ENCODE measurements at regions not wholly inside any gene's neighbourhood (a gene's known extent, or its start where the extent isn't known, plus 50 kb on each side); places are given as distances from the start of the nearest gene placed in this dataset.
A peak's percentile ranks its signal among the peaks of the same experiment; 100 is the strongest.

DNA sequence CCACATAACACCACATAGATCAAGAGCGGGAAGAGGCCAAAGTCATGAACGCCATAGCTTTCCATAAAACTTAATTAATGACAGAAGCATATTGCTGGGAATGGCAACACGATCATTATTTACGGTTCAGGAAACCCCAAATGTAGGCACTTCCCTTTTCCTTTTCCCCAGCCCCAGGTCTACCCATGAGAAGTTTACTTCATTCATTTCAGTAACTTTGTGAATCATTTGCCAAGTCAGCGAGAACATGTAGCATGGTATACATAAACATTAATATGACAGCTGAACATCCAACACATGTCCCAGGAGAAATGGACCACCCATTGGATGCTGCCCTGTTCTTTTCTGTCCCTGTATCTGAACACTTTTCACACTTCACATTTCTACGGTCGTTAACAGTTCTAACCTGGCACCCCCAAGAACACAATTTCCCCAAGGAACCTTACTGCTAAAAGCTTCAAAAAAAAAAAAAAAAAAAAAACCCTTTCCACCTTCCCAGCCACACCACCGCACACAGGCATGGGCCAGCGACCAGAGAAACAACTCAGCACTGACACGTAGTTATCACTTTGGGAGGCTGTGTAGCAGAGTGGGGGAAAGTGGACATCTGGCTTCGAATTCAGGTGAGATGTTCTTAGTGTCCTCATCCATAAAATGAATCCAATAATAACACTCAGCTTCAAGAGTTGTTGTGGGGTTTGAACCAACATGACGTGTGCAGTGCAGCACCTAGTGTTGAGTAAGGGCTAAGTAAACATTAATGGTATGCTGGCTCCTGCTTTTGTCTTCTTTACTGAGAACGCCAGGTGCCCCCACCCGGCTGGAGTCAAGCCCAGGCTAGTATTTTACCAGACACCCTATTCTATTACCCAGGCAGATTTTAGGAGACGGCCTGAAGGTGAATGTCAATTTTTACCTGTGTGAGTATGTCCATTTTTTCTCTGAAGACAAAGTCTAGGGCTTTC is 371.5 kb downstream of the LNPK start (continued):
- TF ChIP-seq, protein P1, sequence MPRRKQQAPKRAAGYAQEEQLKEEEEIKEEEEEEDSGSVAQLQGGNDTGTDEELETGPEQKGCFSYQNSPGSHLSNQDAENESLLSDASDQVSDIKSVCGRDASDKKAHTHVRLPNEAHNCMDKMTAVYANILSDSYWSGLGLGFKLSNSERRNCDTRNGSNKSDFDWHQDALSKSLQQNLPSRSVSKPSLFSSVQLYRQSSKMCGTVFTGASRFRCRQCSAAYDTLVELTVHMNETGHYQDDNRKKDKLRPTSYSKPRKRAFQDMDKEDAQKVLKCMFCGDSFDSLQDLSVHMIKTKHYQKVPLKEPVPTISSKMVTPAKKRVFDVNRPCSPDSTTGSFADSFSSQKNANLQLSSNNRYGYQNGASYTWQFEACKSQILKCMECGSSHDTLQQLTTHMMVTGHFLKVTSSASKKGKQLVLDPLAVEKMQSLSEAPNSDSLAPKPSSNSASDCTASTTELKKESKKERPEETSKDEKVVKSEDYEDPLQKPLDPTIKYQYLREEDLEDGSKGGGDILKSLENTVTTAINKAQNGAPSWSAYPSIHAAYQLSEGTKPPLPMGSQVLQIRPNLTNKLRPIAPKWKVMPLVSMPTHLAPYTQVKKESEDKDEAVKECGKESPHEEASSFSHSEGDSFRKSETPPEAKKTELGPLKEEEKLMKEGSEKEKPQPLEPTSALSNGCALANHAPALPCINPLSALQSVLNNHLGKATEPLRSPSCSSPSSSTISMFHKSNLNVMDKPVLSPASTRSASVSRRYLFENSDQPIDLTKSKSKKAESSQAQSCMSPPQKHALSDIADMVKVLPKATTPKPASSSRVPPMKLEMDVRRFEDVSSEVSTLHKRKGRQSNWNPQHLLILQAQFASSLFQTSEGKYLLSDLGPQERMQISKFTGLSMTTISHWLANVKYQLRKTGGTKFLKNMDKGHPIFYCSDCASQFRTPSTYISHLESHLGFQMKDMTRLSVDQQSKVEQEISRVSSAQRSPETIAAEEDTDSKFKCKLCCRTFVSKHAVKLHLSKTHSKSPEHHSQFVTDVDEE (CRISPR knock-in tag; IDR thresholded peaks at IDR 0.05): no peak
- TF ChIP-seq ZFP30 (CRISPR knock-in tag; IDR thresholded peaks at IDR 0.05): no peak

DNA sequence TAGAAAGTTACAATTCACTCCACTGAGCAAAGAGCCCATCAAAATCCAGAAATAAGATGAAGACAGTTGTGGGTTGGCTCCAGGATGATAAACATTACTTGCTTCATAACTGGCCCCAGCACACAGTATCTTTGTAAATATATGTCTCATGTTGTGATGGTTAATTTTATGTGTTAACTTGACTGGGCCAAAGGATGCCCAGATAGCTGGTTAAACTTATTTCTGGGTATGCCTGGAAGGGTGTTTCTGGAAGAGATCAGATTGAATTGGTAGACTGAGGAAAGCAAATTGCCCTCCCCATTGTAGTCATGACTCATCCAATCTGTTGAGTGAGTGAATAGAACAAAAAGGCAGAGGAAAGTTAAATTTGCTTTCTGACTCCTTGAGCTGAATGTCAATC is 373.8 kb downstream of the LNPK start:
- TF ChIP-seq, protein P2, sequence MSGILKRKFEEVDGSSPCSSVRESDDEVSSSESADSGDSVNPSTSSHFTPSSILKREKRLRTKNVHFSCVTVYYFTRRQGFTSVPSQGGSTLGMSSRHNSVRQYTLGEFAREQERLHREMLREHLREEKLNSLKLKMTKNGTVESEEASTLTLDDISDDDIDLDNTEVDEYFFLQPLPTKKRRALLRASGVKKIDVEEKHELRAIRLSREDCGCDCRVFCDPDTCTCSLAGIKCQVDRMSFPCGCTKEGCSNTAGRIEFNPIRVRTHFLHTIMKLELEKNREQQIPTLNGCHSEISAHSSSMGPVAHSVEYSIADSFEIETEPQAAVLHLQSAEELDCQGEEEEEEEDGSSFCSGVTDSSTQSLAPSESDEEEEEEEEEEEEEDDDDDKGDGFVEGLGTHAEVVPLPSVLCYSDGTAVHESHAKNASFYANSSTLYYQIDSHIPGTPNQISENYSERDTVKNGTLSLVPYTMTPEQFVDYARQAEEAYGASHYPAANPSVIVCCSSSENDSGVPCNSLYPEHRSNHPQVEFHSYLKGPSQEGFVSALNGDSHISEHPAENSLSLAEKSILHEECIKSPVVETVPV (CRISPR knock-in tag; IDR thresholded peaks at IDR 0.05): no peak
- TF ChIP-seq ISL1 (CRISPR knock-in tag; IDR thresholded peaks at IDR 0.05) (no peak), TCF4 (CRISPR knock-in tag; IDR thresholded peaks at IDR 0.05; ENCODE audit: borderline replicate concordance) (no peak), TOX (CRISPR knock-in tag; IDR thresholded peaks at IDR 0.05; ENCODE audit: borderline replicate concordance) (no peak), ZC3H10 (CRISPR knock-in tag; IDR thresholded peaks at IDR 0.05) (no peak), ZFP3 (CRISPR knock-in tag; IDR thresholded peaks at IDR 0.05) (no peak), ZNF70 (CRISPR knock-in tag; IDR thresholded peaks at IDR 0.05) (no peak), PPARA (CRISPR knock-in tag; IDR thresholded peaks at IDR 0.05; ENCODE audit: borderline replicate concordance) (no peak), BACH2 (CRISPR knock-in tag; IDR thresholded peaks at IDR 0.05; ENCODE audit: borderline replicate concordance) (no peak), ARNTL (CRISPR knock-in tag; IDR thresholded peaks at IDR 0.05; ENCODE audit: borderline replicate concordance, low read depth) (no peak), RARB (CRISPR knock-in tag; IDR thresholded peaks at IDR 0.05) (no peak)
- TF ChIP-seq, protein P3, sequence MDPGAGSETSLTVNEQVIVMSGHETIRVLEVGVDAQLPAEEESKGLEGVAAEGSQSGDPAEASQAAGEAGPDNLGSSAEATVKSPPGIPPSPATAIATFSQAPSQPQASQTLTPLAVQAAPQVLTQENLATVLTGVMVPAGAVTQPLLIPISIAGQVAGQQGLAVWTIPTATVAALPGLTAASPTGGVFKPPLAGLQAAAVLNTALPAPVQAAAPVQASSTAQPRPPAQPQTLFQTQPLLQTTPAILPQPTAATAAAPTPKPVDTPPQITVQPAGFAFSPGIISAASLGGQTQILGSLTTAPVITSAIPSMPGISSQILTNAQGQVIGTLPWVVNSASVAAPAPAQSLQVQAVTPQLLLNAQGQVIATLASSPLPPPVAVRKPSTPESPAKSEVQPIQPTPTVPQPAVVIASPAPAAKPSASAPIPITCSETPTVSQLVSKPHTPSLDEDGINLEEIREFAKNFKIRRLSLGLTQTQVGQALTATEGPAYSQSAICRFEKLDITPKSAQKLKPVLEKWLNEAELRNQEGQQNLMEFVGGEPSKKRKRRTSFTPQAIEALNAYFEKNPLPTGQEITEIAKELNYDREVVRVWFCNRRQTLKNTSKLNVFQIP (CRISPR knock-in tag; IDR thresholded peaks at IDR 0.05; ENCODE audit: borderline replicate concordance, low read depth): no peak
- TF ChIP-seq, protein P4, sequence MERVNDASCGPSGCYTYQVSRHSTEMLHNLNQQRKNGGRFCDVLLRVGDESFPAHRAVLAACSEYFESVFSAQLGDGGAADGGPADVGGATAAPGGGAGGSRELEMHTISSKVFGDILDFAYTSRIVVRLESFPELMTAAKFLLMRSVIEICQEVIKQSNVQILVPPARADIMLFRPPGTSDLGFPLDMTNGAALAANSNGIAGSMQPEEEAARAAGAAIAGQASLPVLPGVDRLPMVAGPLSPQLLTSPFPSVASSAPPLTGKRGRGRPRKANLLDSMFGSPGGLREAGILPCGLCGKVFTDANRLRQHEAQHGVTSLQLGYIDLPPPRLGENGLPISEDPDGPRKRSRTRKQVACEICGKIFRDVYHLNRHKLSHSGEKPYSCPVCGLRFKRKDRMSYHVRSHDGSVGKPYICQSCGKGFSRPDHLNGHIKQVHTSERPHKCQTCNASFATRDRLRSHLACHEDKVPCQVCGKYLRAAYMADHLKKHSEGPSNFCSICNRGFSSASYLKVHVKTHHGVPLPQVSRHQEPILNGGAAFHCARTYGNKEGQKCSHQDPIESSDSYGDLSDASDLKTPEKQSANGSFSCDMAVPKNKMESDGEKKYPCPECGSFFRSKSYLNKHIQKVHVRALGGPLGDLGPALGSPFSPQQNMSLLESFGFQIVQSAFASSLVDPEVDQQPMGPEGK (CRISPR knock-in tag; IDR thresholded peaks at IDR 0.05; ENCODE audit: borderline replicate concordance): no peak
- TF ChIP-seq, protein P1 (CRISPR knock-in tag; IDR thresholded peaks at IDR 0.05): no peak

DNA sequence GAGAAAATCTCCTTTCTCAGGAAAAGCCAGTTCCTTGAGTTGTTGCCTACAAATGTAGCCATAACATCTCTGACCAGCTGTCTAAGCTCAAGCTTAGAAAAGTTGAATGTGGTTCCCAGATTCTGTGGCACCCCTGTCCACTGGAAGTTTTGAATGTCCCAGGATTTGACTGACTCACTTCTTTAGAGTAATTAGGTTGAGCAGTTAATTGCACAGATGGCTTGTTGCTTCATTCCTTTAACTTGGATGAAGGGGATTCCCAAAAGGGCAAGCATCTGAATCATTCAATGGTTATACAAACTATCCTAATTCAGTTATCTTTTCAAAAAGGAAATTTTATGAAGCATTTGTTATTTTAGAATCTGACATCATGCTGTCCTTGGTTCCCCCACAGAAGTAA is 374.7 kb downstream of the LNPK start:
- no peak for ATAC-seq
- TF ChIP-seq ISL1 (CRISPR knock-in tag; IDR thresholded peaks at IDR 0.05) (0 out of 2 replicates have a peak, but pooled peaks have one; percentile 20), PPARA (CRISPR knock-in tag; IDR thresholded peaks at IDR 0.05; ENCODE audit: borderline replicate concordance) (no peak)

More for the DNA sequence above, 373.8 kb downstream of the LNPK start:
- ATAC-seq: no peak
